Endothelial cell (in vitro differentiated cells): ENCODE measurements at regions not wholly inside any gene's neighbourhood (a gene's known extent, or its start where the extent isn't known, plus 50 kb on each side); places are given as distances from the start of the nearest gene placed in this dataset.

ENCODE experiments used
- DNase-seq: peaks from one replicate; pipeline ENCODE4 v3.0.0; 2021; ENCODE audit warnings: low spot score
- H3K27ac Mint-ChIP-seq: one replicate; pipeline ENCODE4 v1.8.0; 2021; ENCODE audit warnings: mixed read lengths, inconsistent platforms; ENCODE audit not compliant: unreplicated experiment
- H3K27me3 Mint-ChIP-seq: one replicate; pipeline ENCODE4 v1.8.0; 2021; ENCODE audit warnings: mild to moderate bottlenecking, moderate library complexity, mixed read lengths, inconsistent platforms; ENCODE audit not compliant: unreplicated experiment
- H3K36me3 Mint-ChIP-seq: one replicate; pipeline ENCODE4 v1.8.0; 2021; ENCODE audit warnings: mild to moderate bottlenecking, low read depth, mixed read lengths, inconsistent platforms; ENCODE audit not compliant: unreplicated experiment
- H3K4me1 Mint-ChIP-seq: one replicate; pipeline ENCODE4 v1.8.0; 2021; ENCODE audit warnings: mild to moderate bottlenecking, mixed read lengths, inconsistent platforms; ENCODE audit not compliant: unreplicated experiment
- H3K4me3 Mint-ChIP-seq: one replicate; pipeline ENCODE4 v1.8.0; 2021; ENCODE audit warnings: mild to moderate bottlenecking, mixed read lengths, inconsistent platforms; ENCODE audit not compliant: unreplicated experiment
- H3K9me3 Mint-ChIP-seq: one replicate; pipeline ENCODE4 v1.8.0; 2021; ENCODE audit warnings: mixed read lengths, inconsistent platforms; ENCODE audit not compliant: unreplicated experiment
- CTCF ChIP-seq: fragments of 200-600 bp; sonication (generic); IDR thresholded peaks from one replicate; pipeline ENCODE4 v1.5.0; 2021; ENCODE audit warnings: antibody characterized with exemption; ENCODE audit not compliant: unreplicated experiment

- Mint-ChIP-seq H3K36me3 (no peaks in the 10 kb centered on the region), H3K27me3 (no peaks in the 10 kb centered on the region), H3K4me3 (no peak overlapping the region), H3K9me3 (no peaks in the 10 kb centered on the region), H3K27ac (no peak overlapping the region), H3K4me1 (no peaks in the 10 kb centered on the region)
- no peak for DNase-seq
- no peak for TF ChIP-seq CTCF
These were observed 112.8 kb downstream of the C3orf38 start for GRCh38 chr3:88262527-88262926.

DNA sequence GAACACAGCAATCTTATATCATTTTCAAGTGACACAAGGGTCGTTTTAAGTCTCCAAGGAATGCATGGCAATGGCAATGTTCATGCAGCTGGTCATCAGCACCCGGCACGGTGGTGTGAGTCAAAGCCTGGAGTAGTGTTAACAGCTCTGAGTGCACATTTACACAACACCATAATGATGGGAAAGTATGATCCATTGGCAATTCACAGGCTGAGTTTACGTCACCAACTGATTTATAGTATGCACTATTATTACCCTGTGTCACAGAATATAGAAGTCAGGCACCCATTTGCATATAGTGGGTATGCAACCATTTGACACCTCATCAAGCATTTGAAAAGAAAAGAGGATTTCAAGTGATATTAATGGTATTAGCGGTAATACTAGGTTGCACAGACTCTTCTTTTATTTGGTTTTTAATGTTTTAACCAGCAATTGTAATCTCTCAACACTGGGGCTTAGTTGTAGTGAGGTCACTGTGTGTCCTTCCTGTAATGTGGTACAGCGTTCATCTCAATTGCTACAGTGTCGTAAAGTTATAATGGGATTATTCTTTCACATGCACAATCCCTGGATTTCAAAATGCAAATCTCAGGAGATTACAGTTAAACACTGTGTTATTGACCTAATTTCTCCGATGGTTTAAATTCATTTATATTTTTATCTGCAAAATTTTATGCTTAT is 113.8 kb downstream of the C3orf38 start:
- no peak for DNase-seq
- TF ChIP-seq CTCF, result no peak
- no peaks in the 10 kb centered on the region for H3K9me3 Mint-ChIP-seq
- H3K27ac Mint-ChIP-seq, result no peak overlapping the region
- no peaks in the 10 kb centered on the region for H3K36me3 Mint-ChIP-seq
- H3K27me3 Mint-ChIP-seq, result no peaks in the 10 kb centered on the region
- no peak overlapping the region for H3K4me3 Mint-ChIP-seq
- no peaks in the 10 kb centered on the region for H3K4me1 Mint-ChIP-seq

GRCh38 chr3:88267441-88267840 is 117.7 kb downstream of the C3orf38 start:
- no peaks in the 10 kb centered on the region for H3K4me1 Mint-ChIP-seq
- no peak overlapping the region for H3K27ac Mint-ChIP-seq
- no peak overlapping the region for H3K4me3 Mint-ChIP-seq
- no peak for TF ChIP-seq CTCF
- H3K27me3 Mint-ChIP-seq, result no peaks in the 10 kb centered on the region
- no peak for DNase-seq
- no peaks in the 10 kb centered on the region for H3K9me3 Mint-ChIP-seq
- H3K36me3 Mint-ChIP-seq, result no peaks in the 10 kb centered on the region

- no peak overlapping the region for H3K4me3 Mint-ChIP-seq
- H3K27ac Mint-ChIP-seq, result no peak overlapping the region
- no peak for DNase-seq
- H3K27me3 Mint-ChIP-seq, result no peaks in the 10 kb centered on the region
- H3K9me3 Mint-ChIP-seq, result no peaks in the 10 kb centered on the region
- no peak for TF ChIP-seq CTCF
- no peaks in the 10 kb centered on the region for H3K36me3 Mint-ChIP-seq
- H3K4me1 Mint-ChIP-seq, result no peaks in the 10 kb centered on the region
These were observed 118.1 kb downstream of the C3orf38 start for GRCh38 chr3:88267847-88268246.

- DNase-seq, result no peak
- Mint-ChIP-seq H3K9me3 (no peaks in the 10 kb centered on the region), H3K4me1 (no peaks in the 10 kb centered on the region), H3K27me3 (peaks cover 2% of the 10 kb centered on the region), H3K4me3 (no peak overlapping the region), H3K36me3 (no peaks in the 10 kb centered on the region), H3K27ac (no peak overlapping the region)
- no peak for TF ChIP-seq CTCF
These were observed 130.6 kb downstream of the C3orf38 start for GRCh38 chr3:88280326-88280725.
